A204.1 (cell line): ENCODE measurements at regions not wholly inside any gene's neighbourhood (a gene's known extent, or its start where the extent isn't known, plus 50 kb on each side); places are given as distances from the start of the nearest gene placed in this dataset.

Source experiments
- FAIRE-seq: peaks from 2 replicates; lab custom pipeline; 2012; peaks lifted over from hg19 to GRCh38; lab: Jason Lieb, UNC

- no peak for FAIRE-seq
These were observed 230.9 kb downstream of the RBM43 start for GRCh38 chr2:151030663-151031230.

DNA sequence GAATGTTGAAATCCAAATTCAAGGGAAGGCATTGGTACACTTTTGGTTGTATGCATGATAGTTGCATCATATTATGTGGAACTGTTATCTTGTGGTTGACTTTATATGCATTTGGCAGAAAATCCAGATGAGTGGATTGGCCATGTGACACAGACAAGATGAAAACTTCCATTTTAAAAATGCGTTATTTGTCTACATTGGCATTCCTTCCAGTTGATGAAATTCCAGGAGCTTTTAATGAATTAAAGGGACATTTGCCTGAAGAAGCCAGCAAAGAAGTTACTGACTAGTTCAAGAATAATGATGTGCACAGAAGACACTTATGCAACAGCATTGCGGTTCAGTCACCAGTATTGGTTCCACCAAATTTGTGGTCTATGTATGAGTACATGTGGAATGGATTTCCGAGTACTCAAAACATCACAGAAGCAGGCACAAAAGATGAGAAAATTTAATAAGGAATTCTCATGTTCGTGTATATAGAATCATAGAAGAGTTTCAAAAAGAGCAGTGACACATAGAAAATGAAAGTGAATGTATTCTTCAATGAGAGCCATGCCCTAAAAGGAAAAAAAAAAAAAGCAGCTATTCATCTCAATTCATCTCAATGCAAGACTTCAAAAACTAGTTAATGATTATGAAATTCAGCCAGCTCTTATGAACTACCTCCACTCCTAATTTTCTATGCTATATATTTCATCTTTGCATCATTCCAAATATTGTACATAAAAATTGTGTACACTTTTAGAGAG is 232.1 kb downstream of the RBM43 start:
- FAIRE-seq, result no peak

GRCh38 chr2:151028691-151029176 is 232.9 kb downstream of the RBM43 start:
- no peak for FAIRE-seq

- no peak for FAIRE-seq
These were observed 234.5 kb downstream of the RBM43 start for GRCh38 chr2:151027151-151027550.

GRCh38 chr2:151025816-151026215 is 235.8 kb downstream of the RBM43 start:
- FAIRE-seq, result no peak

GRCh38 chr2:151024696-151025251 is 236.9 kb downstream of the RBM43 start:
- FAIRE-seq, result no peak

- no peak for FAIRE-seq
These were observed 239.8 kb downstream of the RBM43 start for GRCh38 chr2:151021747-151022452.

DNA sequence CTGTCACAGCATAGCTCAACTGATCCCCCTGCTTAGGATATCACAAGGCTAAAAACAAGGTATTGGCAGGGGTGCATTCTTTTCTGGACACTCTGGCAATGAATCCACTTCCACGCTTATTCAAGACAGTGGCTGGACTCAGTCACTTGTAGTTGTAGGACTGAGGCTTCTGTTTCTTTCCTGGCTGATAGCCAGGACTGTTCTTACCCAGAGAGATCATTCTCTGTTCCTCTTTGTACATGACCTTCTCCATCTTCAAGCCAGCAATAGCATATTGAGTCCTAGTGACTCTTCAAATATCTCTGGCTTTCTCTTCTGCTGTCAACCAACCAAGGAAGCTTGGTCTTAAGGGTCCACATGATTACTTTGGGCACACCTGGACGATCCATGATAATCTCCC is 241.3 kb downstream of the RBM43 start:
- no peak for FAIRE-seq

- FAIRE-seq, result no peak
These were observed 252.1 kb downstream of the RBM43 start for GRCh38 chr2:151009437-151010175.

DNA sequence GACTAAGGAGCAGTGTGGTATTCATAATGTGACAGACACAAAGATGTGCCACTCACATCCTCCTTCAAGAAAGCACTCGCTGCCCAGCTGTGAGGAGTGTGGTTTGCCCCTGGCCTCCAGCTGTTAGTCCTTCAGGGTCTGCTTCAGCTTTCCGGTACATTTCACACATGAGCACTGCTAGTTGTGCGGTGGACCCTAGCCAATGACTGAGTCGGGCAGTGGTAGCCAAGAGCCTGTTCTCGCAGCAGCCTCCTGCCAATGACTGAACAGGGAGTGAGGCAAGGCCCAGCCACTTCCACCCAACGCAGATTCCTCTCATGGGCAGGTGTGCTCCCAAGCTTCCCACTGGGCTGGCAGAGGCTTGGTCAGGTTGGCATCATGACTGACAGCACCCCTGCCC is 254.3 kb downstream of the RBM43 start:
- no peak for FAIRE-seq

GRCh38 chr2:151002959-151003600 is 258.6 kb downstream of the RBM43 start:
- no peak for FAIRE-seq

- FAIRE-seq, result no peak
These were observed 263.8 kb downstream of the RBM43 start for GRCh38 chr2:150997702-150998440.

- FAIRE-seq, result no peak
These were observed 264.6 kb downstream of the RBM43 start for GRCh38 chr2:150997066-150997465.

DNA sequence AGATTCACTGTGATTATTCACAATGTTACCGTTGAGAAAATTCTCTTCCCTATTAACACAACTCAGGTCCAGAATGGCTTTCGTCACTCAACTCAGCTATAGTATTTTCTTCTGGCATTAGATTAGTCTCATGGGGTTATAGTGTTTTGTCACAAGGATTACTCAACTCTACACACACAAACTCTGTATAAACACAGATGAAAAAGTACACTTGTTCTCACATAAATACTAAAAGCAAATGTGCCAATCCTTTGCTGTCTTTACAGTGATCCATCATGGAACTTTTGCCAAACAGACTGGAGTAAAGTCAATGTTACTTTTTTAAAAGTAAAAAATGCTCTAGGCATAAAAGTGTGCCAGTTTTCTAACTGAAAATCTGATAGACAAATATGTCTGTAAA is 267.6 kb downstream of the RBM43 start:
- no peak for FAIRE-seq

GRCh38 chr2:150989969-150990368 is 271.7 kb downstream of the RBM43 start:
- FAIRE-seq, result no peak

DNA sequence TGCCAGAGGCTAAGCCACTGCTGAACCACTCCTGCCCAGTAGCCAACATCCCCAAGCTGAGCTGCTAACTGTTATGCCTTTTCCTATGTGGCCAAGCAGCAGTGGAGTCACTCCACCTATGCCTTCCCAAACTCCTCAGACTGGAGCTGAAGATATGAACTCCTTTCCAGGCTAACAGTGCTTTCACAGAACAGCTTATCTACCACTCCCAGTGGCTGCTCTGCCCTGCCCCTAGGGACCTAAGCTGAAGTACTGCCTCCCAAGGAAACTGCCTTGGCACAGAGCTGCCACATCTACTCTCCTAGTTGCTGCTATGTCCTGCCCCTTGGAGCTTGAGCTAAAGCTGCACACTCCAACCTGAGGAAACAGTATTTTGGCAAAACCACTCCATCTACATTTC is 275.9 kb downstream of the RBM43 start:
- no peak for FAIRE-seq

DNA sequence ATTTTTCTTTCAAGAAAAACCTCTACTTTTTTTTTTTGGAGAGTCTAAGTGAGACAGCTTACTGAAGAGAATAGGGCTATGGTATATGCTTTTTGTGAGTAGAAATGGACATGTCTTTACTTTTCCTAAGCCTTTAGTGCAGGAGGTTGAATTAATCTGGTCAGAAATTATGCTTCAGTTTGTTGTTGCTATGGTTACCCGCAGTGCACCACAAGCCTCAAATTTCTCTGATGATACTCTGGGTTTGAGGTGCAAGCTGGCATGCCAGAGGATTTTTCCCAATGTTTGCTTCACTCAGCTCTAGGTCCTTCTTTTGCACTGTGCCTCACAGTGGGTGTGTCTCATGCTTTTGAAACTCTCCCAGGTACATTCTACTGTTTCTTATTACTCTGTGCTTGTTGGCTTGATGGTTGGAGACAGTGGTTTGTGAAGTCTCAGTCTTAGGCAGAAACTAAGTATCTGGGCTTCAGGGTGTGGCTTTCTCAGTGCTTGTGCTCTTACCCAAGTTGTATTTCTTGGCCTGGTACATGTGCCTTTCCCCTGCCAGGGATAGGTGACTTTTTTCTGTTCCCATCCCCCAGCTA is 278.3 kb downstream of the RBM43 start:
- FAIRE-seq, result no peak

DNA sequence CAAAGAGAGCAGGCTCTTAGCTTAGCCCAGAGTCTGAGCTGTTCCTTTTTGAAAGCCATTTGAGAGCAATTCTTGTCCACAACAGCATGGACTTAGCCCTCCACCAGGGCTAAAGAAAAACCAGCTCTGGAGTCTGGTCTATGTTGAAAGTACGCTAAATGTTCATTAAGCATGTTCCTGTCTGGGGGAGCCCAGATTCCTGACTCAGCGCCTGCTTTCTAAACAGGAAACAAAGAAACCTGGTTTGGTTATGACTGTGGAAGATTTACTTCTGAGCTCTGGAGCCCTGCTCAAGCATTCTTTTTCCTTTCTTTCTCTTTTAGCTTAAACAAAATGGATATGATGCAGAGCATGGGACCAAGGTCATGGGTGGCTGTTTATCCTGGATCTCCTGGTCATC is 279.8 kb downstream of the RBM43 start:
- FAIRE-seq, result no peak

DNA sequence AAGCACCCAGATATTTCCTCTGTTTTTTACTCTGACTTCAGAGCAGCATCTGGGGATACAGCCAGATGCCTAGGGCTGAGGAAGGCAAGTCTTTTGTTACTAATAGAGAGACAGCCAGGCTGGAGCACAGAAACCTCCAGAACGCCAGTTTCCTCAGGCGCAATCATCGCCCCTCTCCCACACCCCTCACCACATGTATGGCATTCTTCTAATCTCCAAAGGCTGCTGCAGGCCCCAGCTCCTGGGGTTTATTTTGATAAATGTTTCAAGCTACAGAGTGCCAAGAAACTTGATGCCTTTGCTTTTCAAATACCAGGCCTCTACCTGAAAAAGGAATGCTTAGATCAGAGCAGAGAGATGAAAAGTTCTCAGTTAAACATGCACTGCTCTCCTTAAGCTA is 283.6 kb downstream of the RBM43 start:
- no peak for FAIRE-seq

DNA sequence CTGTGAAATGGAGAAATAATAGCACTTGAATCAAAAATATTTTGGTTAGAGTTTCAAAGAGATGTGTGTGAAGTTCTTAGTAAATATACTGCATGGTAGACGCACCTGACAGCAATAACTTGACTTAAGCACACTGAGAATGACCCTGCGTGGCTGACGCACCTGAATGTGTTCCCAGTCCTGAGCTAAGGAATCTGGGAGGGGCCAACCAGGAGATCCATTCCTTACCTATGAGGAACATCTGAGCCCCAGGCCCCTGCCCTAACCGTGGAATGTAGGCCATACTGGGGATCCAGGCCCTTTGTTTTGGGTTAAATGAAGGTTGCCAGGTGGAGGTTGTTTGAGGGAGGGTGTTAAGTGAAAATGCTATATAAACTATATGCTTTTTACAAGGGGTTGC is 284.4 kb downstream of the RBM43 start:
- no peak for FAIRE-seq

DNA sequence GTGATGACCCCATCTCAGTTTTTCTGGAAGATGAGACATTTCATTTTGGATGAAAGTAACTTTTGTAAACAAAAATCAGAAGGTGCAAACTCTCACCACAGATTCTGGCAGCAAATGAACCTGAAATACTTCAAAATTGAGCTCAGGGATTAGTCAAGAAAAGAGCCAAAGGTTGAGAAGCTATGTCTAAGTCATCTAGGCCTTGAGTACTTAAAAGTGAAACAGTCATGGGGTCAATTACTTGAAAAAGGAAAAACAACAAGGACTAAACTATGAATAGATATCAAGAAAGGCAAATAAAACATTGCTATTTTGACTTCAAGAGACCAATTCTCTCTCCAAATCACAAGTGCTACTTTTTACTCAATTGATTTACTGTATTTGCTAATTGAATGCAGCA is 285.1 kb downstream of the RBM43 start:
- FAIRE-seq, result no peak
